HTR-8/SVneo (cell line): ENCODE measurements at regions not wholly inside any gene's neighbourhood (a gene's known extent, or its start where the extent isn't known, plus 50 kb on each side); places are given as distances from the start of the nearest gene placed in this dataset.

ENCODE experiments used
- DNase-seq: peaks from one replicate; pipeline ENCODE4 v3.0.0; 2011; ENCODE audit warnings: low spot score, mixed read lengths; ENCODE audit not compliant: insufficient read length
- FAIRE-seq: peaks from 2 replicates; lab custom pipeline; 2011; peaks lifted over from hg19 to GRCh38; lab: Jason Lieb, UNC

- no peak for FAIRE-seq
- DNase-seq: no peak
Measured at GRCh38 chr6:166758136-166758704, 131.2 kb upstream of the RPS6KA2 start.

GRCh38 chr6:166757232-166758135, 130.4 kb upstream of the RPS6KA2 start:
- DNase-seq (no peak), FAIRE-seq (no peak)

GRCh38 chr6:166754218-166755030, 127.4 kb upstream of the RPS6KA2 start:
- no peak for FAIRE-seq
- no peak for DNase-seq

GRCh38 chr6:166752928-166753721, 126.1 kb upstream of the RPS6KA2 start:
- DNase-seq: no peak
- no peak for FAIRE-seq

GRCh38 chr6:166752097-166752496, 125.0 kb upstream of the RPS6KA2 start:
- DNase-seq (no peak), FAIRE-seq (no peak)

GRCh38 chr6:166751051-166751595, 124.1 kb upstream of the RPS6KA2 start:
- no peak for DNase-seq
- no peak for FAIRE-seq

- FAIRE-seq: no peak
- no peak for DNase-seq
Measured at GRCh38 chr6:166750108-166750793, 123.2 kb upstream of the RPS6KA2 start.

- FAIRE-seq: no peak
- DNase-seq: no peak
Measured at GRCh38 chr6:166749666-166750065, 122.6 kb upstream of the RPS6KA2 start.

GRCh38 chr6:166747644-166748595, 120.9 kb upstream of the RPS6KA2 start:
- FAIRE-seq (no peak), DNase-seq (no peak)

- FAIRE-seq: no peak
- no peak for DNase-seq
Measured at GRCh38 chr6:166745801-166746668, 119.0 kb upstream of the RPS6KA2 start.

- FAIRE-seq: no peak
Measured at GRCh38 chr6:166744223-166745134, 117.4 kb upstream of the RPS6KA2 start.

GRCh38 chr6:166743406-166744222, 116.6 kb upstream of the RPS6KA2 start:
- FAIRE-seq (no peak), DNase-seq (no peak)

More at GRCh38 chr6:166744223-166745134, 117.4 kb upstream of the RPS6KA2 start:
- no peak for DNase-seq

- DNase-seq: no peak
Measured at GRCh38 chr6:166742981-166743380, 115.9 kb upstream of the RPS6KA2 start.

GRCh38 chr6:166739976-166740318, 112.9 kb upstream of the RPS6KA2 start:
- no peak for DNase-seq
- FAIRE-seq: no peak

More at GRCh38 chr6:166742981-166743380, 115.9 kb upstream of the RPS6KA2 start:
- FAIRE-seq: no peak
